ENCODE measurements at regions not wholly inside any gene's neighbourhood (a gene's known extent, or its start where the extent isn't known, plus 50 kb on each side); places are given as distances from the start of the nearest gene placed in this dataset.
A peak's percentile ranks its signal among the peaks of the same experiment; 100 is the strongest.

GRCh38 chr14:34251662-34252061, 210.4 kb downstream of the SPTSSA start:
- Histone ChIP-seq H3K4me1 (peaks cover 0 to 11% (median 0%) of the 10 kb centered on the region in 4 donors), H3K36me3 (no peaks in the 10 kb centered on the region), H3K27ac (no peak overlapping the region), H3K27me3 (no peaks in the 10 kb centered on the region), H3K9me3 (no peaks in the 10 kb centered on the region), H3K4me3 (no peak overlapping the region)
- TF ChIP-seq POLR2A (IDR thresholded peaks at IDR 0.05) (no peak), CTCF (IDR thresholded peaks at IDR 0.05) (no peak)
- ATAC-seq = peak in 1 of 4 donors; percentile 57
- no peak for DNase-seq
- 67% methylated on average over 5 of the region's 6 CpGs for WGBS (ENCODE audit: insufficient coverage, low coverage, low lambda C conversion rate, missing lambda C conversion rate)
- intact Hi-C loops (cut with DNase I) = no loop called here

GRCh38 chr14:34250959-34251358, 211.1 kb downstream of the SPTSSA start:
- no peaks in the 10 kb centered on the region for H3K27me3 ChIP-seq
- no peaks in the 10 kb centered on the region for H3K36me3 ChIP-seq
- peak in 1 of 3 donors; percentile 56 for DNase-seq
- no peaks in the 10 kb centered on the region for H3K9me3 ChIP-seq
- H3K27ac ChIP-seq = no peak overlapping the region
- intact Hi-C loops (cut with DNase I) = no loop called here
- TF ChIP-seq CTCF (IDR thresholded peaks at IDR 0.05) (no peak), POLR2A (IDR thresholded peaks at IDR 0.05) (no peak)
- no peak overlapping the region for H3K4me3 ChIP-seq
- ATAC-seq = peak; percentile 66 to 88 (median 79)
- H3K4me1 ChIP-seq = peaks cover 0 to 11% (median 0%) of the 10 kb centered on the region in 4 donors
- 33% methylated on average over 4 of the region's 4 CpGs for WGBS (ENCODE audit: insufficient coverage, low coverage, low lambda C conversion rate, missing lambda C conversion rate)

GRCh38 chr14:34247605-34248004, 214.4 kb downstream of the SPTSSA start:
- DNase-seq (no peak), ATAC-seq (peak; percentile 44 to 82 (median 64))
- no peak for TF ChIP-seq CTCF (IDR thresholded peaks at IDR 0.05)
- 50% methylated on average over 1 of the region's 1 CpG for WGBS (ENCODE audit: insufficient coverage, low coverage, low lambda C conversion rate, missing lambda C conversion rate)
- Histone ChIP-seq H3K27me3 (no peaks in the 10 kb centered on the region), H3K36me3 (no peaks in the 10 kb centered on the region), H3K4me1 (peaks cover 0 to 11% (median 0%) of the 10 kb centered on the region in 4 donors), H3K27ac (no peak overlapping the region), H3K9me3 (no peaks in the 10 kb centered on the region), H3K4me3 (no peak overlapping the region)
- intact Hi-C loops (cut with DNase I) = no loop called here

GRCh38 chr14:34246206-34246605, 215.8 kb downstream of the SPTSSA start:
- no peaks in the 10 kb centered on the region for H3K27me3 ChIP-seq
- no peaks in the 10 kb centered on the region for H3K36me3 ChIP-seq
- peaks cover 0 to 11% (median 0%) of the 10 kb centered on the region in 4 donors for H3K4me1 ChIP-seq
- WGBS (ENCODE audit: insufficient coverage, low coverage, low lambda C conversion rate, missing lambda C conversion rate) = 73% methylated on average over 4 of the region's 4 CpGs
- DNase-seq (no peak), ATAC-seq (no peak)
- no peak overlapping the region for H3K4me3 ChIP-seq
- intact Hi-C loops (cut with DNase I) = no loop called here
- H3K27ac ChIP-seq = no peak overlapping the region
- H3K9me3 ChIP-seq = no peaks in the 10 kb centered on the region
- TF ChIP-seq POLR2A (IDR thresholded peaks at IDR 0.05) (no peak), CTCF (IDR thresholded peaks at IDR 0.05) (no peak)

- TF ChIP-seq POLR2A (IDR thresholded peaks at IDR 0.05) = no peak
- TF ChIP-seq CTCF (IDR thresholded peaks at IDR 0.05) = no peak
- ATAC-seq (no peak), DNase-seq (no peak)
- intact Hi-C loops (cut with DNase I) = no loop called here
- Histone ChIP-seq H3K4me1 (no peaks in the 10 kb centered on the region), H3K4me3 (no peak overlapping the region), H3K9me3 (no peaks in the 10 kb centered on the region), H3K27me3 (no peaks in the 10 kb centered on the region), H3K36me3 (no peaks in the 10 kb centered on the region), H3K27ac (no peak overlapping the region)
- WGBS (ENCODE audit: insufficient coverage, low coverage, low lambda C conversion rate, missing lambda C conversion rate) = 25% methylated on average over 2 of the region's 2 CpGs
Observed at GRCh38 chr14:34243401-34243800, 218.6 kb downstream of the SPTSSA start.

Data from right lobe of liver (tissue), 6 donors.